SK-N-SH (cell line): ENCODE measurements at regions not wholly inside any gene's neighbourhood (a gene's known extent, or its start where the extent isn't known, plus 50 kb on each side); places are given as distances from the start of the nearest gene placed in this dataset.

ENCODE experiments used
- CHD2 ChIP-seq: fragments of 150-350 bp; IDR thresholded peaks from 2 replicates; pipeline ENCODE4 v1.6.1; 2018; ENCODE audit warnings: low read length; ENCODE audit not compliant: partially characterized antibody
- CTCF ChIP-seq: fragments of 200-600 bp; sonication (generic); IDR thresholded peaks from 2 replicates; pipeline ENCODE4 v1.6.1; 2017; ENCODE audit warnings: antibody characterized with exemption, mild to moderate bottlenecking, moderate library complexity
- EP300 ChIP-seq, 2 experiments: IDR thresholded peaks; 2 replicates each; pipeline versions ENCODE4 v1.4.0 to v1.6.1; 2012; ENCODE audit warnings: borderline replicate concordance in 1 of 2, low read depth in 1 of 2, low read length in 1 of 2
- FOXJ3 ChIP-seq: sonication (generic); formaldehyde crosslinking; IDR thresholded peaks from 2 replicates; pipeline ENCODE4 v1.5.1; 2020; ENCODE audit warnings: mild to moderate bottlenecking, missing genetic modification reagents
- FOXM1 ChIP-seq: IDR thresholded peaks from 2 replicates; pipeline ENCODE4 v1.4.0; 2012; ENCODE audit warnings: low read depth, mild to moderate bottlenecking
- GABPA ChIP-seq: IDR thresholded peaks from 2 replicates; pipeline ENCODE4 v1.4.0; 2012; ENCODE audit warnings: low read depth, mild to moderate bottlenecking
- POLR2AphosphoS5 ChIP-seq: IDR thresholded peaks from 2 replicates; pipeline ENCODE4 v1.6.1; 2012; ENCODE audit warnings: low read depth, low read length
- RAD21 ChIP-seq: IDR thresholded peaks from 2 replicates; pipeline ENCODE4 v1.6.1; 2012; ENCODE audit warnings: mild to moderate bottlenecking, low read length
- RCOR1 ChIP-seq: fragments of 150-350 bp; IDR thresholded peaks from 2 replicates; pipeline ENCODE4 v1.6.1; 2017; ENCODE audit warnings: antibody characterized with exemption, low read length
- RFX5 ChIP-seq: IDR thresholded peaks from 2 replicates; pipeline ENCODE4 v1.6.1; 2012; ENCODE audit warnings: mild to moderate bottlenecking, improper control_type of control experiment, low read length
- SIN3A ChIP-seq: IDR thresholded peaks from 2 replicates; pipeline ENCODE4 v1.6.1; 2012; ENCODE audit warnings: low read depth, mild to moderate bottlenecking, low read length, moderate library complexity, borderline replicate concordance
- SMC3 ChIP-seq: IDR thresholded peaks from 2 replicates; pipeline ENCODE4 v1.6.1; 2012; ENCODE audit warnings: low read depth, low read length, improper control_type of control experiment
- TCF12 ChIP-seq: IDR thresholded peaks from 2 replicates; pipeline ENCODE4 v1.4.0; 2012
- USF1 ChIP-seq: IDR thresholded peaks from 2 replicates; pipeline ENCODE4 v1.4.0; 2012; ENCODE audit warnings: low read depth, borderline replicate concordance

- TF ChIP-seq RAD21 (no peak), SMC3 (no peak), TCF12 (no peak), CHD2 (no peak), CTCF (no peak), FOXM1 (no peak), GABPA (no peak), RCOR1 (no peak), EP300 (IDR thresholded peaks at IDR 0.05; ENCODE audit: borderline replicate concordance in 1 of 2, low read depth in 1 of 2, low read length in 1 of 2) (no peak), FOXJ3 (no peak), RFX5 (no peak), POLR2AphosphoS5 (no peak), USF1 (no peak), SIN3A (no peak)
Observed at GRCh38 chr5:166281433-166281832, 2010.0 kb upstream of the WWC1 start.
